GM12878 (cell line): ENCODE measurements at regions not wholly inside any gene's neighbourhood (a gene's known extent, or its start where the extent isn't known, plus 50 kb on each side); places are given as distances from the start of the nearest gene placed in this dataset.

Experiments used
- CREM ChIP-seq: IDR thresholded peaks from 2 replicates; pipeline ENCODE4 v1.6.1; 2014; ENCODE audit warnings: antibody characterized with exemption, low read depth
- IKZF1 ChIP-seq: fragments of 450-650 bp; conservative IDR thresholded peaks from 2 replicates; pipeline ENCODE4 v1.6.1; 2017; ENCODE audit warnings: antibody characterized with exemption, mild to moderate bottlenecking
- IRF4 ChIP-seq: IDR thresholded peaks from 2 replicates; pipeline ENCODE4 v1.6.1; 2011; ENCODE audit warnings: low read depth, low read length
- NRF1 ChIP-seq: conservative IDR thresholded peaks from 2 replicates; pipeline ENCODE4 v1.6.1; 2011; ENCODE audit warnings: mild to moderate bottlenecking, low read depth, low read length, improper control_type of control experiment
- RB1 ChIP-seq: fragments of 450-650 bp; formaldehyde crosslinking; IDR thresholded peaks from 2 replicates; pipeline ENCODE4 v1.6.1; 2017; ENCODE audit warnings: mild to moderate bottlenecking, borderline replicate concordance
- SP1 ChIP-seq: IDR thresholded peaks from one replicate; pipeline ENCODE4 v1.6.1; 2011; ENCODE audit warnings: low read depth, low read length
- SRF ChIP-seq, 2 experiments: IDR thresholded peaks; 2 replicates each; pipeline ENCODE4 v1.6.1; 2011; ENCODE audit warnings: low read depth in 2 of 2, low read length in 2 of 2, mild to moderate bottlenecking in 1 of 2, moderate library complexity in 1 of 2
- YBX1 ChIP-seq: fragments of 450-650 bp; IDR thresholded peaks from 2 replicates; pipeline ENCODE4 v1.6.1; 2016; ENCODE audit warnings: antibody characterized with exemption
- ZSCAN29 ChIP-seq: fragments of 450-650 bp; IDR thresholded peaks from 2 replicates; pipeline ENCODE4 v1.6.1; 2017; ENCODE audit warnings: mild to moderate bottlenecking, moderate library complexity

- TF ChIP-seq YBX1 (no peak), RB1 (no peak), IKZF1 (no peak), CREM (no peak), SRF (IDR thresholded peaks at IDR 0.05; ENCODE audit: low read depth in 2 of 2, low read length in 2 of 2) (no peak), NRF1 (no peak), SP1 (no peak), IRF4 (no peak), ZSCAN29 (no peak)
Observed at GRCh38 chr21:35416866-35417489, 367.9 kb upstream of the RUNX1 start.
